ENCODE measurements at regions not wholly inside any gene's neighbourhood (a gene's known extent, or its start where the extent isn't known, plus 50 kb on each side); places are given as distances from the start of the nearest gene placed in this dataset.

DNA sequence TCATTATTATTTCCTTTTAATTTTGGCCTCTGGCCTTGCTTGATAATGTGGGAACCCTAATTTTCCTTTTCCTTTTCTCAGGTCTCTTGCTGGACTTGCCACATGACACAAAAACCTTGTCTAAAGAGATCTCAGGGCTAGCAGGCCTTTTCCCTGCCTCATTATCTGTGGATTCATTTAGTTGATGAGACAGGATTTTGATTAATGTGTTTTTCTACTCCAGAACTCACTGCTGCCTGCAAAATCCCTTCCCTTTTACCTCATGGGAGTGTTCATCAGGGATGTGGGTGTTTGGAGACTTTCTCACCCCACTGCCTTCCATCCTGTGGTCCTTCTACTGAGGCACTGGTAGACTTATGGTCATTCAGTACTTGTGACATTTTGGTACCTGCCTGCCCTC is 56.2 kb upstream of the MAMDC2 start:
- Histone ChIP-seq H3K9ac (ENCODE audit: low read depth, low read length, poor library complexity) (no peak overlapping the region), H3K27ac (replicated peaks; ENCODE audit: low read length) (no peak overlapping the region)

DNA sequence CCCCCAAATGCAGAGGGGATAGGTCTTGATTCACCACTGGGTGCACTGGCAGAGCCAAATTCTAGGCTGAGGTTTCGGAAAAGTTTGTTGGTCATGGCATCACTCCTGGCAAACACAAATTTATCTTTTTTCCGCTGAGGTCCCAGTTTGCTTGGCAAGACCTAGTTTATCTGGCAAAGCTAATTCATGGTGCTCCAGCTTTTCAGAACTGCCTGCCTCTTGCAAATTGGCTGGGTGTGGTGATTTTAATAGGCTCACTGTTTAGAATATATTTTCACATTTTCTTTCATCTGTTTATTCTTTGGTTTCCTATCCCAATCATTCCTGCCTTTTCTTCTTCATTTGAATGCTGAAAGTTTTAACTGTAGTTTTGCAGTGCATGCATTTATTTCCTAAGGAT is 50.5 kb upstream of the MAMDC2 start:
- H3K9me3 ChIP-seq (replicated peaks in 1 of 2; ENCODE audit: control insufficient read depth in 2 of 2, insufficient read depth in 1 of 2, low read depth in 1 of 2, low read length in 2 of 2) = no peaks in the 10 kb centered on the region
- peaks cover 0 to 2% of the 10 kb centered on the region in 2 donors for H3K4me1 ChIP-seq (ENCODE audit: control insufficient read depth in 2 of 2, insufficient read depth in 1 of 2, low read depth in 1 of 2, low read length in 2 of 2)
- no peak overlapping the region for H2BK12ac ChIP-seq (ENCODE audit: low read length)
- H4K91ac ChIP-seq (ENCODE audit: low read depth, low read length, poor library complexity) = no peak overlapping the region
- no peak overlapping the region for H3K27ac ChIP-seq (replicated peaks; ENCODE audit: low read length)
- H3K79me1 ChIP-seq (ENCODE audit: low read depth, low read length) = no peaks in the 10 kb centered on the region
- DNase-seq (ENCODE audit: low spot score) = no peak
- H3K4ac ChIP-seq (ENCODE audit: low read length) = no peak overlapping the region
- H2AFZ ChIP-seq (ENCODE audit: low read length) = no peak overlapping the region
- no peak overlapping the region for H3K9ac ChIP-seq (ENCODE audit: low read depth, low read length, poor library complexity)
- no peak overlapping the region for H3K4me2 ChIP-seq (ENCODE audit: insufficient read depth, low read length, poor library complexity, severe bottlenecking)
- H2BK120ac ChIP-seq (ENCODE audit: low read depth, low read length) = no peak overlapping the region
- H3K23ac ChIP-seq (ENCODE audit: low read depth, low read length, poor library complexity) = no peak overlapping the region
- H2BK5ac ChIP-seq (ENCODE audit: low read length) = no peak overlapping the region
- no peaks in the 10 kb centered on the region for H3K27me3 ChIP-seq (ENCODE audit: control insufficient read depth in 3 of 3, insufficient read depth in 3 of 3, low read depth in 1 of 3, low read length in 3 of 3)
- H2AK5ac ChIP-seq (ENCODE audit: low read depth, low read length) = no peak overlapping the region
- H2BK15ac ChIP-seq (ENCODE audit: low read length) = no peak overlapping the region
- no peak overlapping the region for H3K4me3 ChIP-seq (ENCODE audit: low read length in 2 of 2)
- no peak overlapping the region for H3K18ac ChIP-seq (ENCODE audit: low read length)
- no peaks in the 10 kb centered on the region for H3K36me3 ChIP-seq (replicated peaks in 1 of 2; ENCODE audit: control insufficient read depth in 2 of 2, insufficient read depth in 2 of 2, low read length in 2 of 2)
- no peak overlapping the region for H4K8ac ChIP-seq (ENCODE audit: low read depth, low read length)
- no CpG with 5 or more reads among the region's 2 CpGs for WGBS, 2 donors (ENCODE audit: extremely low coverage in 2 of 2, insufficient read length in 2 of 2, insufficient replicate concordance in 1 of 2)
- no peak overlapping the region for H3K14ac ChIP-seq (ENCODE audit: low read length)

More for the DNA sequence above, 56.2 kb upstream of the MAMDC2 start:
- no peak overlapping the region for H3K23ac ChIP-seq (ENCODE audit: low read depth, low read length, poor library complexity)
- H3K4ac ChIP-seq (ENCODE audit: low read length) = no peak overlapping the region
- H2BK120ac ChIP-seq (ENCODE audit: low read depth, low read length) = no peak overlapping the region
- no peak overlapping the region for H4K91ac ChIP-seq (ENCODE audit: low read depth, low read length, poor library complexity)
- no peak overlapping the region for H2BK12ac ChIP-seq (ENCODE audit: low read length)
- H2AK5ac ChIP-seq (ENCODE audit: low read depth, low read length) = no peak overlapping the region
- H3K9me3 ChIP-seq (replicated peaks in 1 of 2; ENCODE audit: control insufficient read depth in 2 of 2, insufficient read depth in 1 of 2, low read depth in 1 of 2, low read length in 2 of 2) = no peaks in the 10 kb centered on the region
- no peak overlapping the region for H2BK5ac ChIP-seq (ENCODE audit: low read length)
- H2BK15ac ChIP-seq (ENCODE audit: low read length) = no peak overlapping the region
- H3K4me2 ChIP-seq (ENCODE audit: insufficient read depth, low read length, poor library complexity, severe bottlenecking) = no peak overlapping the region
- DNase-seq (ENCODE audit: low spot score) = no peak
- H3K36me3 ChIP-seq (replicated peaks in 1 of 2; ENCODE audit: control insufficient read depth in 2 of 2, insufficient read depth in 2 of 2, low read length in 2 of 2) = no peaks in the 10 kb centered on the region
- no peak overlapping the region for H4K8ac ChIP-seq (ENCODE audit: low read depth, low read length)
- no peak overlapping the region for H2AFZ ChIP-seq (ENCODE audit: low read length)
- no peak overlapping the region for H3K18ac ChIP-seq (ENCODE audit: low read length)
- peaks cover 0 to 7% (median 0%) of the 10 kb centered on the region in 3 experiments for H3K27me3 ChIP-seq (ENCODE audit: control insufficient read depth in 3 of 3, insufficient read depth in 3 of 3, low read depth in 1 of 3, low read length in 3 of 3)
- peaks cover 0 to 6% of the 10 kb centered on the region in 2 donors for H3K4me1 ChIP-seq (ENCODE audit: control insufficient read depth in 2 of 2, insufficient read depth in 1 of 2, low read depth in 1 of 2, low read length in 2 of 2)
- no peaks in the 10 kb centered on the region for H3K79me1 ChIP-seq (ENCODE audit: low read depth, low read length)
- no peak overlapping the region for H3K4me3 ChIP-seq (ENCODE audit: low read length in 2 of 2)
- H3K14ac ChIP-seq (ENCODE audit: low read length) = no peak overlapping the region
